HG03108 (cell line): ENCODE measurements at regions not wholly inside any gene's neighbourhood (a gene's known extent, or its start where the extent isn't known, plus 50 kb on each side); places are given as distances from the start of the nearest gene placed in this dataset.

Experiments
- ATAC-seq: cut with Tn5 transposase; IDR thresholded peaks from one replicate; pipeline ENCODE4 v1.9.1; 2021; ENCODE audit warnings: moderate library complexity; ENCODE audit not compliant: unreplicated experiment

- no peak for ATAC-seq
These were observed 214.5 kb upstream of the GRAMD2B start for GRCh38 chr5:126208691-126209090.

DNA sequence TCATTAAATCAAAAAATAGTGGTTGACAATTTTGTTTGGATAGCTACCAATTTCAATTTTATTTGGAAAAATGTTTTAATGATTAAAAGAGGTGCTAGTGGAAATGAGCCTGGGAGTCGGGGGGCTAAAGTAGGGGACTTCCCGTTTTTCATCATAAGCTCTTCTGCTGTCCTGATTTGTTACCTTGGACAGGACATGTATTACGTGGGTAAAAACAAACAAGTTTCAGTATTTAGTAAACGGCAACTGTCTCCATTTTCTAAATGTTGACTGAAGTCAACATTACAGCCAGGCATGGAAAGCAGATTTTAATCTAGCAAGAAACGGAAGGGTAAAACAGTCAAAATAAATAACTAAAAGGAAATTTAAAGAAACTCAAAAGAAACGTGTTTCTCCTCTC lies 212.3 kb upstream of the GRAMD2B start:
- no peak for ATAC-seq

- ATAC-seq: no peak
These were observed 203.6 kb upstream of the GRAMD2B start for GRCh38 chr5:126219616-126220015.

DNA sequence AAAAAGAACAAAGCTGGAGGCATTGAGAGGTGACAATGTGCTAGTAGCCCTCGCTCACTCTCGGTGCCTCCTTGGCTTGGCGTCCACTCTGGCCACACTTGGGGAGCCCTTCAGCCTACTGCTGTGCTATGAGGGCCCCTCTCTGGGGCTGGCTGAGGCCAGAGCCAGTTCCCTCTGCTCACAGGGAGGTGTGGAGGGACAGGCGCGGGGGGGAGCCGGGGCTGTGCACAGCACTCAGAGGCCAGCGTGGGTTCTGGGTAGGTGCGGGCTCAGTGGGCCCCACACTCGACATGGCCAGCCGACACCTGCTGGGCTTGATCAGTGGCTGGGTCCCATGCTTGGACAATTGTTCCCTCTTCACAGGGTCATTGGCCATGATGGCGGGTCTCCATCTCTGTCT lies 202.5 kb upstream of the GRAMD2B start:
- no peak for ATAC-seq

DNA sequence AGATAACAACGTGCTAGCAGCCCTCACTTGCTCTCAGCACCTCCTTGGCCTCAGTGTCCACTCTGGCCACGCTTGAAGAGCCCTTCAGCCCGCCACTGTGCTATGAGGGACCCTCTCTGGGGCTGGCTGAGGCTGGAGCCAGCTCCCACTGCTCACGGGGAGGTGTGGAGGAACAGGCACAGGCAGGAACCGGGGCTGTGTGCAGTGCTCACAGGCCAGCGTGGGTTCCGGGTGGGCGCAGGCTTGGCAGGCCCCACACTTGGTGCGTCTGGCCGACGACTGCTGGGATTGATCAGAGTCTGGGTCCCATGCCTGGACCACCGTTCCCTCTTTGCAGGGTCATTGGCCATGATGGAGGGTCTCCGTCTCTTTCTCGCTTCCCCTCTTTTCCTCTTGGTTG lies 194.3 kb upstream of the GRAMD2B start:
- no peak for ATAC-seq

DNA sequence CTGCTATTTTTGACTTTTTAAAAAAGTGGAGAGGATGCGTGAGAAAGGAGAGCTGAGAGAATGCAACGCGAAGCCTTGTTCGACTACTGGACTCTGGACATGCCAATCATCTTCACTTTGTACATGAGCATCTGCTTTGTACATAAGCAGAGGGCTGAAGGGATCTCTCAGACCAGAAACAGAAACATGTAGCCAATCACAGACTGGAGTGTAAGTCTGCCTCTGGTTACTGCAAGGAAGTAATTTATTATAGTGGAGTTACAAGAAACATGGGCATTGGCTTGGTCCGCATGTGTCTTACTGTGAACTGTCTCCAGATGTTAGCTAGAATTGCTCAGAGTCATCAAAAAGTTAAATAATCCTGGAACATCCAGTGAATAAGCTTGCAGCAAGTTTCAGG lies 190.0 kb upstream of the GRAMD2B start:
- ATAC-seq: no peak

- ATAC-seq: no peak
These were observed 188.5 kb upstream of the GRAMD2B start for GRCh38 chr5:126234563-126235195.

DNA sequence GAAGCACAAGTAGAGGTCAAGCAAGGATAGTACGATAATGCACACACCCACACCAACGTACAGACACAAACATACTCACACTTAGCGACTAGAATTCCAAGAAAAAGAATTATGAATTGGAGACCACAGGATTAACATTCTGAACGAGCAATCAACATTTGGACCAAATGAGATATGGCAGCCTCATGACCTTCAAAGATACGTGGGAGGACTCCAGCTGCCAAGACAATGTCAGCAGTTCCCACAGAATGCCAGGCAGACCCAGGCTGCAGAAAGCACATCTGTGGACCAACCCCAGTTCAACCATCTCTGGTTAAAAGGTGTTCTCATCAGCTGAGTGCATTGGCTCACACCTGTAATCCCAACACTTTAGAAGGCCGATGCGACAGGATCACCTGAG lies 187.6 kb upstream of the GRAMD2B start:
- ATAC-seq: no peak

GRCh38 chr5:126236994-126237393 lies 186.2 kb upstream of the GRAMD2B start:
- ATAC-seq: no peak

DNA sequence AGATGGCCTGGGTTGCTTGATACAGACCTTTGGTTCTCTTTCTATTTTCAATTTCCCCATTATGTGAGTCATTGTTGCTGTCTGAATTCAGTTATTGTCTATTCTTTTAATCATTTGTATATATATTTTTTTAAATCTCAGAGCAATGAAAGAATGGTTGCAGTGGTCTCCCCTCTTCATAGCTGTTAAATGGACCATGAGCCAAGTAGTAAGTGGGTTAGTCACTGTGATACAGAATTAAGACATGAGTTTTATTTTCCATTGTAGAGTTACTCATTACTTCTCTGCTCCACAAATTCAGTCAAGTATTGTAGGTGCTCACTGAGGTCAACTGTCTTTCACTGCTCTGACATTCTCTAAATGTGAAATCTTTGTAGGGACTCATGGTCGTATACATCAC lies 174.6 kb upstream of the GRAMD2B start:
- no peak for ATAC-seq

GRCh38 chr5:126251024-126251423 lies 172.2 kb upstream of the GRAMD2B start:
- ATAC-seq: no peak

- no peak for ATAC-seq
These were observed 169.8 kb upstream of the GRAMD2B start for GRCh38 chr5:126253406-126253805.

GRCh38 chr5:126263591-126264184 lies 159.5 kb upstream of the GRAMD2B start:
- no peak for ATAC-seq

- no peak for ATAC-seq
These were observed 157.3 kb upstream of the GRAMD2B start for GRCh38 chr5:126265917-126266316.

- ATAC-seq: no peak
These were observed 155.8 kb upstream of the GRAMD2B start for GRCh38 chr5:126267438-126267837.

GRCh38 chr5:126268697-126269315 lies 154.4 kb upstream of the GRAMD2B start:
- ATAC-seq: no peak

DNA sequence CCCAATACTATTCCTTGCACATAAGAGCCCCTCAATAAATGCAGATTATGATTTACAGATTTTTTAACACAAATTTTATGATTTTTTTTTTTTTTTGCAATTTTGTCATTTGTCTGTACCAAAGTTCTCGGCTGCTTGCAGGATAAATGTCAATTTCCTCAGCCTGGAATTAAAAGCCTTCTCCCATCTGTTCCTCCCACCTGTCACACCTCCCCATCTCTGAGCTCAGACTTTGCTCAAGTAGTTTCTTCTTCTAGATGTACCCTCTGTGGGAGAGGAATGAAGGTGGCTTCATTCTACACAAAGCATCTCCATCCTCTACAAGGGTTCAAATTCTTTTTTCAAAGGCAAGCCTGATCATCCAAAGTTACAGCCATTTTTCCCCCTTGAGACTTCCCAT lies 153.7 kb upstream of the GRAMD2B start:
- no peak for ATAC-seq

GRCh38 chr5:126271141-126271540 lies 152.1 kb upstream of the GRAMD2B start:
- ATAC-seq: no peak

GRCh38 chr5:126274076-126274762 lies 149.0 kb upstream of the GRAMD2B start:
- ATAC-seq: no peak

DNA sequence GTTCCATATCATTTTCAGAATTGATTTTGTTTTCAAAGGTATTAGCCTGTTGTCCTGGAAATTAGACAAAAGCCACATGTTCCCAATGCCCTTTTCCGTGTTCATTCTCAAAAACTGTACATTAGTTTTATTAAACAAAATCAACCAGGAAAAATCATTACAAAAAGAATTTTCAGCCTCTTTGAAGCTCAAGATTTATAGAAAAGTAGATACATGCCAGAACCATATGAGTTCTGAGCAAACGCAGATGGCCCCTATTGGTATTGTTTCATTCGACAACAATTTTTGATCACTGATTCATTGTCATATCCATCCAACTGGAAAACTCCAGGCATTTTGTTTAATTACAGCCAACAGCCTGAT lies 148.5 kb upstream of the GRAMD2B start:
- ATAC-seq: no peak

- no peak for ATAC-seq
These were observed 145.4 kb upstream of the GRAMD2B start for GRCh38 chr5:126277762-126278161.

GRCh38 chr5:126280343-126280742 lies 142.9 kb upstream of the GRAMD2B start:
- ATAC-seq: no peak
